H1 (cell line): ENCODE measurements at regions not wholly inside any gene's neighbourhood (a gene's known extent, or its start where the extent isn't known, plus 50 kb on each side); places are given as distances from the start of the nearest gene placed in this dataset.

ENCODE experiments used
- CTCF ChIA-PET: fragments of 300-600 bp; sonication (Branson Sonifier 250); formaldehyde crosslinking; loops from one replicate; lab custom pipeline; 2021; ENCODE audit not compliant: partially characterized antibody; lab: Charles Lee
- POLR2A ChIA-PET: fragments of 300-600 bp; sonication (Branson Sonifier 250); formaldehyde crosslinking; loops from one replicate; lab custom pipeline; 2021; ENCODE audit warnings: inconsistent platforms; ENCODE audit not compliant: partially characterized antibody; lab: Charles Lee
- DNase-seq, 2 experiments: peaks; one replicate each; pipeline versions ENCODE4 v3.0.0 to v3.0.0-alpha.2; 2010 to 2022; ENCODE audit warnings: low spot score in 2 of 2, low read depth in 1 of 2, mixed read lengths in 1 of 2
- FAIRE-seq: peaks from 2 replicates; lab custom pipeline; 2011; peaks lifted over from hg19 to GRCh38; lab: Jason Lieb, UNC
- H2AFZ ChIP-seq: 2 replicates; pipeline ENCODE4 v1.8.1; 2012; ENCODE audit warnings: low read length, inconsistent platforms
- H2AK5ac ChIP-seq: 2 replicates; pipeline ENCODE4 v1.6.1; 2013; ENCODE audit warnings: low read depth, low read length
- H2BK120ac ChIP-seq: replicated peaks from 2 replicates; pipeline ENCODE3; 2013; ENCODE audit warnings: low read depth, low read length, inconsistent platforms
- H2BK12ac ChIP-seq: 2 replicates; pipeline ENCODE4 v1.6.1; 2013; ENCODE audit warnings: low read depth, low read length
- H2BK15ac ChIP-seq: 2 replicates; pipeline ENCODE4 v1.6.1; 2013; ENCODE audit warnings: low read length
- H2BK20ac ChIP-seq: 2 replicates; pipeline ENCODE4 v1.6.1; 2013; ENCODE audit warnings: low read length
- H2BK5ac ChIP-seq: 2 replicates; pipeline ENCODE4 v1.6.1; 2013; ENCODE audit warnings: low read depth, low read length
- H3K14ac ChIP-seq: 2 replicates; pipeline ENCODE4 v1.6.1; 2013; ENCODE audit warnings: inconsistent platforms; ENCODE audit not compliant: insufficient read length
- H3K18ac ChIP-seq: 2 replicates; pipeline ENCODE4 v1.6.1; 2013; ENCODE audit warnings: low read length; ENCODE audit errors: extremely low read depth
- H3K23ac ChIP-seq: 2 replicates; pipeline ENCODE4 v1.6.1; 2013; ENCODE audit warnings: inconsistent platforms; ENCODE audit not compliant: insufficient read length
- H3K23me2 ChIP-seq: 2 replicates; pipeline ENCODE4 v1.6.1; 2013; ENCODE audit warnings: low read depth, low read length
- H3K27ac ChIP-seq: 2 replicates; pipeline ENCODE4 v1.6.1; 2011; ENCODE audit warnings: low read depth, low read length, inconsistent platforms
- H3K27me3 ChIP-seq, 4 experiments: replicated peaks in 1 of 4; 1 replicate in 1 of 4; 2 replicates in 3 of 4; pipeline versions ENCODE4 v1.6.1 to v1.8.1; 2011 to 2013; ENCODE audit warnings: low read length in 3 of 4, mild to moderate bottlenecking in 3 of 4, inconsistent platforms in 2 of 4, mixed read lengths in 2 of 4, moderate library complexity in 1 of 4; ENCODE audit not compliant: control insufficient read depth in 3 of 4, insufficient read depth in 3 of 4; ENCODE audit errors: extremely low read depth in 1 of 4
- H3K36me3 ChIP-seq, 4 experiments: 2 replicates each; pipeline versions ENCODE4 v1.6.1 to v1.8.1; 2011 to 2013; ENCODE audit warnings: mild to moderate bottlenecking in 4 of 4, low read length in 3 of 4, moderate library complexity in 2 of 4, control low read depth in 1 of 4, inconsistent platforms in 1 of 4; ENCODE audit not compliant: insufficient read depth in 4 of 4, control insufficient read depth in 2 of 4
- H3K4ac ChIP-seq: replicated peaks from 2 replicates; pipeline ENCODE3; 2013; ENCODE audit warnings: low read length, low read depth, mixed read lengths, inconsistent platforms; ENCODE audit not compliant: insufficient read length
- H3K4me1 ChIP-seq, 4 experiments: replicated peaks in 1 of 4; 1 replicate in 1 of 4; 2 replicates in 3 of 4; pipeline versions ENCODE4 v1.6.1 to v1.8.1; 2011 to 2013; ENCODE audit warnings: low read length in 3 of 4, inconsistent platforms in 2 of 4, mixed read lengths in 1 of 4; ENCODE audit not compliant: insufficient read depth in 4 of 4, control insufficient read depth in 3 of 4
- H3K4me2 ChIP-seq, 2 experiments: 2 replicates each; pipeline versions ENCODE4 v1.6.1 to v1.8.1; 2011 to 2013; ENCODE audit warnings: low read depth in 2 of 2, low read length in 2 of 2, control low read depth in 1 of 2, inconsistent platforms in 1 of 2, mild to moderate bottlenecking in 1 of 2; ENCODE audit not compliant: insufficient read depth in 1 of 2
- H3K4me3 ChIP-seq, 4 experiments: fragments of 200-600, 300-600 bp in 1 of 4; sonication (generic), shearing (Covaris generic), sonication (Bioruptor Twin) in 1 of 4; 2 replicates each; pipeline versions ENCODE4 v1.5.1 to v1.8.1; 2011 to 2016; ENCODE audit warnings: low read length in 4 of 4, low read depth in 3 of 4, control low read depth in 2 of 4, inconsistent platforms in 2 of 4, mild to moderate bottlenecking in 2 of 4, mixed read lengths in 1 of 4, moderate library complexity in 1 of 4; ENCODE audit not compliant: insufficient read depth in 2 of 4; ENCODE audit errors: extremely low read depth in 1 of 4
- H3K56ac ChIP-seq: replicated peaks from 2 replicates; pipeline ENCODE3; 2013; ENCODE audit warnings: low read depth, mild to moderate bottlenecking, mixed read lengths, low read length, inconsistent platforms; ENCODE audit not compliant: insufficient read length
- H3K79me1 ChIP-seq: 2 replicates; pipeline ENCODE4 v1.6.1; 2013; ENCODE audit warnings: low read depth, low read length, control low read depth
- H3K79me2 ChIP-seq, 2 experiments: 2 replicates each; pipeline versions ENCODE4 v1.6.1 to v1.8.1; 2012 to 2013; ENCODE audit warnings: low read length in 2 of 2, mild to moderate bottlenecking in 2 of 2, inconsistent platforms in 1 of 2; ENCODE audit not compliant: insufficient read depth in 2 of 2, control insufficient read depth in 1 of 2
- H3K9ac ChIP-seq, 4 experiments: replicated peaks in 1 of 4; 1 replicate in 1 of 4; 2 replicates in 3 of 4; pipeline versions ENCODE4 v1.6.1 to v1.8.1; 2011 to 2013; ENCODE audit warnings: low read depth in 3 of 4, low read length in 3 of 4, control low read depth in 2 of 4, mild to moderate bottlenecking in 2 of 4, moderate library complexity in 2 of 4, inconsistent platforms in 1 of 4; ENCODE audit errors: extremely low read depth in 1 of 4
- H3K9me3 ChIP-seq, 2 experiments: 2 replicates each; pipeline versions ENCODE4 v1.6.1 to v1.8.1; 2012 to 2013; ENCODE audit warnings: mild to moderate bottlenecking in 2 of 2, moderate library complexity in 2 of 2, control low read depth in 1 of 2, inconsistent platforms in 1 of 2, low read depth in 1 of 2, low read length in 1 of 2, mixed read lengths in 1 of 2; ENCODE audit not compliant: insufficient read depth in 2 of 2
- H4K20me1 ChIP-seq, 2 experiments: replicated peaks in 1 of 2; 2 replicates each; pipeline versions ENCODE3 to v1.8.1; 2011 to 2013; ENCODE audit warnings: inconsistent platforms in 2 of 2, low read length in 2 of 2, mild to moderate bottlenecking in 1 of 2; ENCODE audit not compliant: insufficient read depth in 2 of 2, control insufficient read depth in 1 of 2
- H4K5ac ChIP-seq: 2 replicates; pipeline ENCODE4 v1.6.1; 2013; ENCODE audit warnings: low read length, low read depth, mixed read lengths, inconsistent platforms; ENCODE audit not compliant: insufficient read length
- H4K8ac ChIP-seq: 2 replicates; pipeline ENCODE4 v1.8.0; 2013; ENCODE audit warnings: mild to moderate bottlenecking, moderate library complexity, low read length, inconsistent platforms; ENCODE audit not compliant: insufficient read depth; ENCODE audit errors: extremely low read depth
- H4K91ac ChIP-seq: replicated peaks from 2 replicates; pipeline ENCODE3; 2013; ENCODE audit warnings: low read length, mixed read lengths, inconsistent platforms; ENCODE audit not compliant: insufficient read length
- BCL11A ChIP-seq, 2 experiments: IDR thresholded peaks; one replicate each; pipeline ENCODE4 v1.6.1; 2011; ENCODE audit warnings: low read depth in 2 of 2, low read length in 2 of 2, mild to moderate bottlenecking in 2 of 2
- BRCA1 ChIP-seq: IDR thresholded peaks from 2 replicates; pipeline ENCODE4 v1.6.1; 2012; ENCODE audit warnings: low read depth, low read length, improper control_type of control experiment
- CBX8 ChIP-seq: fragments of 300-800, 300-1000 bp; sonication (generic); IDR thresholded peaks from 2 replicates; pipeline ENCODE4 v1.7.1; 2016; ENCODE audit warnings: low read depth, low read length, borderline replicate concordance
- FOSL1 ChIP-seq: IDR thresholded peaks from 2 replicates; pipeline ENCODE4 v1.6.1; 2011; ENCODE audit warnings: mild to moderate bottlenecking, low read depth, low read length, moderate library complexity; ENCODE audit not compliant: insufficient read depth
- GTF2F1 ChIP-seq: IDR thresholded peaks from 2 replicates; pipeline ENCODE4 v1.6.1; 2012; ENCODE audit warnings: low read depth, low read length, improper control_type of control experiment, borderline replicate concordance
- HDAC2 ChIP-seq, 2 experiments: fragments of 300-600 bp in 1 of 2; sonication (generic) in 1 of 2; IDR thresholded peaks; 2 replicates each; pipeline ENCODE4 v1.6.1; 2011 to 2012; ENCODE audit warnings: low read depth in 2 of 2, low read length in 2 of 2, mild to moderate bottlenecking in 2 of 2, moderate library complexity in 2 of 2, borderline replicate concordance in 1 of 2, inconsistent platforms in 1 of 2
- RFX5 ChIP-seq: IDR thresholded peaks from 2 replicates; pipeline ENCODE4 v1.6.1; 2011; ENCODE audit warnings: low read depth, low read length, improper control_type of control experiment, borderline replicate concordance
- SIN3A ChIP-seq, 2 experiments: IDR thresholded peaks in 1 of 2; conservative IDR thresholded peaks in 1 of 2; 2 replicates each; pipeline ENCODE4 v1.6.1; 2011 to 2012; ENCODE audit warnings: low read length in 2 of 2, improper control_type of control experiment in 1 of 2, low read depth in 1 of 2, mild to moderate bottlenecking in 1 of 2
- SP4 ChIP-seq: IDR thresholded peaks from 2 replicates; pipeline ENCODE4 v1.6.1; 2012; ENCODE audit warnings: low read length, inconsistent platforms
- SRF ChIP-seq: IDR thresholded peaks from 2 replicates; pipeline ENCODE4 v1.6.1; 2011; ENCODE audit warnings: mild to moderate bottlenecking, low read depth, low read length, moderate library complexity
- ZNF274 ChIP-seq: IDR thresholded peaks from 2 replicates; pipeline ENCODE4 v1.7.0; 2012; ENCODE audit warnings: low read length, borderline replicate concordance; ENCODE audit errors: extremely low read depth
- WGBS, 2 experiments: shearing (Covaris generic) in 1 of 2; methylation state at CpG; one replicate each; pipeline versions ENCODE4 v1.1.6 to v1.1.7; 2013 to 2015; ENCODE audit warnings: low lambda C conversion rate in 2 of 2, mixed read lengths in 2 of 2, inconsistent platforms in 1 of 2, low coverage in 1 of 2, missing lambda C conversion rate in 1 of 2; ENCODE audit not compliant: insufficient replicate concordance in 2 of 2, insufficient coverage in 1 of 2, insufficient read length in 1 of 2; ENCODE audit errors: extremely low coverage in 1 of 2, missing lambda C conversion rate in 1 of 2; 5-methylcytosine and 5-hydroxymethylcytosine counted together
- TF ChIP-seq, protein P1 (sequence below): IDR thresholded peaks from 2 replicates; pipeline ENCODE4 v1.6.1; 2011; ENCODE audit warnings: low read depth, mild to moderate bottlenecking, low read length; ENCODE audit not compliant: insufficient read depth
- TF ChIP-seq, protein P2 (sequence below): IDR thresholded peaks from 2 replicates; pipeline ENCODE4 v1.6.1; 2012; ENCODE audit warnings: inconsistent platforms

DNA sequence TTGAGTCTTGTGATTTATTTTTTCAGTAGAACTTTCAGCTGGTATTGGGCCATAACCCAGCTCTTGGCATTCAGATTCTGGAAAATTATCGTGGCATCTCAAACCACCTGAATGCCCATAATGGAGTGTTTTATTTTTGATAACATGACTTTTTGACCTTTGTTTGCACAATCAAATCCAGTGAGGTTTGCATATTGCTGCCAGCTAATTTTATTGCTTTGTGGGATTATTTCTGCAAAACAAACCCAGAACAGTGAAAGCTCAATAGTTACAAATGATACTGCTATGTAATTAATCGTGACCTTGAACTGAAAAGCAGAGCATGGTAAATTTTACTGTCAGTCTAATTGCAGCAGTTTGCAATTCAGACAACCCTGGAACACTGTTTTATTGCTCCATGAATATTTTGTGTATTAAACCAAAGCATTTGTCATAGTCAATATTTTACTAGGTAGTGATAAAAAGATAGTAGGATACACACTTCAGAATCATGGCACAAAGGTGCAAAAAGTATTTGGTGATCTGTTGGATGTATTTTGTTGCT lies 255.2 kb upstream of the NAV3 start:
- Histone ChIP-seq H3K27ac (no peak overlapping the region), H3K9ac (no peak overlapping the region), H3K14ac (no peak overlapping the region), H3K4me1 (no peaks in the 10 kb centered on the region), H3K23ac (no peak overlapping the region), H4K5ac (no peak overlapping the region), H3K27me3 (peaks cover 0 to 1% (median 0%) of the 10 kb centered on the region in 4 experiments; a peak in 1 of 7 replicates), H3K79me1 (no peaks in the 10 kb centered on the region), H3K18ac (no peak overlapping the region), H2BK12ac (no peak overlapping the region), H3K4me2 (no peak overlapping the region), H2BK15ac (no peak overlapping the region), H2BK120ac (no peak overlapping the region), H3K4ac (no peak overlapping the region), H3K56ac (no peak overlapping the region), H2BK5ac (no peak overlapping the region), H3K79me2 (no peaks in the 10 kb centered on the region), H4K20me1 (no peaks in the 10 kb centered on the region), H3K9me3 (no peaks in the 10 kb centered on the region), H4K8ac (no peak overlapping the region), H3K4me3 (no peak overlapping the region), H3K36me3 (no peaks in the 10 kb centered on the region), H2BK20ac (no peak overlapping the region), H2AFZ (no peak overlapping the region), H3K23me2 (no peaks in the 10 kb centered on the region), H4K91ac (no peak overlapping the region), H2AK5ac (no peak overlapping the region)
- 80% methylated on average over 2 of the region's 2 CpGs; no CpG with 5 or more reads in 1 of the 2 experiments for WGBS, 2 experiments
- ChIA-PET CTCF (interaction anchor here (0.8 to 1.5 kb wide), 3 partner anchors 9 to 41 kb away, joined by 3 read pairs; no protein-coding TSS in a partner anchor), POLR2A (no interaction called here)
- FAIRE-seq (no peak), DNase-seq (no peak)
- TF ChIP-seq SP4: no peak
- no peak for TF ChIP-seq SIN3A (conservative IDR thresholded peaks at IDR 0.05 in 1 of 2, IDR thresholded peaks at IDR 0.05 in 1 of 2; ENCODE audit: low read depth in 1 of 2, low read length in 2 of 2)
- TF ChIP-seq, protein P1, sequence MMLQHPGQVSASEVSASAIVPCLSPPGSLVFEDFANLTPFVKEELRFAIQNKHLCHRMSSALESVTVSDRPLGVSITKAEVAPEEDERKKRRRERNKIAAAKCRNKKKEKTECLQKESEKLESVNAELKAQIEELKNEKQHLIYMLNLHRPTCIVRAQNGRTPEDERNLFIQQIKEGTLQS: no peak
- TF ChIP-seq GTF2F1: no peak
- no peak for TF ChIP-seq FOSL1
- TF ChIP-seq CBX8: no peak
- no peak for TF ChIP-seq ZNF274
- TF ChIP-seq BCL11A (IDR thresholded peaks at IDR 0.05; ENCODE audit: low read depth in 2 of 2, low read length in 2 of 2): no peak
- no peak for TF ChIP-seq RFX5
- TF ChIP-seq, protein P2, sequence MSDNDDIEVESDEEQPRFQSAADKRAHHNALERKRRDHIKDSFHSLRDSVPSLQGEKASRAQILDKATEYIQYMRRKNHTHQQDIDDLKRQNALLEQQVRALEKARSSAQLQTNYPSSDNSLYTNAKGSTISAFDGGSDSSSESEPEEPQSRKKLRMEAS: no peak
- TF ChIP-seq BRCA1: no peak
- TF ChIP-seq HDAC2 (IDR thresholded peaks at IDR 0.05; ENCODE audit: borderline replicate concordance in 1 of 2, low read depth in 2 of 2, low read length in 2 of 2): no peak
- TF ChIP-seq SRF: no peak
